ENCODE measurements at regions not wholly inside any gene's neighbourhood (a gene's known extent, or its start where the extent isn't known, plus 50 kb on each side); places are given as distances from the start of the nearest gene placed in this dataset.
A peak's percentile ranks its signal among the peaks of the same experiment; 100 is the strongest.

DNA sequence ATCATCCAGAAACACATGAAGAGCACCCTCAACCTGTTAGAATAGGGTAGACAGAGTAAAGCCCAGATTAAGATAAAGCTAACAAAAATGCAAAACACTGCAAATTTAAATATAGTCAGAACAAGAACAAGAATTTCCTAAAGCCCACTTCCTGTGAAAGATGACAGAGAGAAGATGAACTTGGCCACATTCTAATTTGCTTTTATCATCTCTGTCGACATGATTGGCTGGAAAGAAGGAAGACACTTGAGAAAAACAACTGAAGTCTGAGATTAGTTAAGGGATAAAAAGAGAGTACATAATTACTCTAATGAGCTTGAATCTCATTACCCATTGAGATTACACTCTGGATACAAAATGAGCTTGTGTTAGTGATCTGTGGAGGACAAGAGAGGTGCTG lies 537.6 kb downstream of the KLF5 start:
- DNase-seq (ENCODE audit: low read depth, low spot score): no peak

DNA sequence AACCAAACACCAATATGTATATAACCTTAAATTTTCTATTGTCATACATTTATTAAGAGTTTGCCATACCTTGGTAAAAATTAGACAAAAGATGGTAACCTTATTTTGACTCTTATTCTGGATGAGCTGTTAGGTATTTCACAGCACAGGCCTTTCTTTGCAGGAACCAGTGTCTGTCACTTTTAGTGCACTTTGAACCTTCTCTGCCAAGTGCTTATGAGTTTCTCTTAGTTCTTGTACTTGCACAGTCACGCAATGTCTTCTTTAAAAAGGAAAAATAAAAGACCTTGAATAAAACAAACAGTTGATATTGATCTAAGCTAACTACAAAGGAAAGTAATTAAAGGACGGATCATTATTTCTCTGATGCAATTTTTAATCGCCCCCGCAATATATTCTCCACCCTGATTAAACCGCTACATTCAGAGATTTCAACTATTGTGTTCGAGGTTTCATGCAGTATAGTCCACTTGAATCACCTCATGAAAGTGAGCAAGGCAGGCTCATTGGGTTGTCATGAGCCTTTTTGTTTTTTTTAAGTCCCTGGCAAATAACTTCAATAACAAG lies 534.5 kb downstream of the KLF5 start:
- in situ Hi-C loops (cut with HindIII; ENCODE audit: low pct_unique_long_range_greater_than_20kb, low sequenced_read_pairs): no loop called here

More for the DNA sequence above, 537.6 kb downstream of the KLF5 start:
- in situ Hi-C loops (cut with HindIII; ENCODE audit: low pct_unique_long_range_greater_than_20kb, low sequenced_read_pairs): no loop called here

DNA sequence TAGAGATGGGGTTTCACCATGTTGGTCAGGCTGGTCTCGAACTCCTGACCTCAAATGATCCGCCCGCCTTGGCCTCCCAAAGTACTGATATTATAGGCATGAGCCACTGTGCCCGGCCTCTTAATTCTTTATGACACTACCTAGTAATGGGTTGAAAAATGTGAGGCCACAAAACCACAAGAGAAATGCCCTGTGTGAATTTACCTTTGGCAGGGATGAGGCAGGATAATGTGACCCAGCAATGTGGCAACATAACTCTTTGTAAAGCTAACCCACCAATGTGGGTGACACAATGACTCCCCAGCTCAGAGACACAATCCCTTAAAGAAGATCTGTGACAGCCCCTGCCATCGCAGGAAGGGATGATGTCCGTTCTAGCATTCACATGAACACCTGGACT lies 533.1 kb downstream of the KLF5 start:
- DNase-seq (ENCODE audit: low read depth, low spot score): no peak
- in situ Hi-C loops (cut with HindIII; ENCODE audit: low pct_unique_long_range_greater_than_20kb, low sequenced_read_pairs): no loop called here

More for the DNA sequence above, 534.5 kb downstream of the KLF5 start:
- no peak for DNase-seq (ENCODE audit: low read depth, low spot score)

DNA sequence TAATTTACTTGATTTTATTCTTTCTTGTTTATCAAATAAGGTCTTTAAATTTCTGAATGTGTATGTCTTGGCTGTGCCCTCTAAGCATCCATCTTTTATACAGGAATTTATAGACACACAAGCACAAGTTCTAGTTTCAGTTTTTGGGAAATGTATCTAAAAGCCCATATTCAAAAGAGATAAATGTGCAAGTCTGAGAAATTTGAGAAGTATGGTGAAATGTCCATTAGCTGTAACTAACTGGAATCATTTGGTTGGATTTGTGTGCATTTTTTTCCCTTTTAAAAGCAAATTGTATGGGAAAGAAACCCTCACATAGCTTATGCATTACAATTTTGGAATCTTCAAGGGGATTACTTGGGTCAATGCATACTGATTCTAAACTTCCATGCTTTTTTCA lies 532.0 kb downstream of the KLF5 start:
- in situ Hi-C loops (cut with HindIII; ENCODE audit: low pct_unique_long_range_greater_than_20kb, low sequenced_read_pairs): no loop called here
- DNase-seq (ENCODE audit: low read depth, low spot score): no peak

DNA sequence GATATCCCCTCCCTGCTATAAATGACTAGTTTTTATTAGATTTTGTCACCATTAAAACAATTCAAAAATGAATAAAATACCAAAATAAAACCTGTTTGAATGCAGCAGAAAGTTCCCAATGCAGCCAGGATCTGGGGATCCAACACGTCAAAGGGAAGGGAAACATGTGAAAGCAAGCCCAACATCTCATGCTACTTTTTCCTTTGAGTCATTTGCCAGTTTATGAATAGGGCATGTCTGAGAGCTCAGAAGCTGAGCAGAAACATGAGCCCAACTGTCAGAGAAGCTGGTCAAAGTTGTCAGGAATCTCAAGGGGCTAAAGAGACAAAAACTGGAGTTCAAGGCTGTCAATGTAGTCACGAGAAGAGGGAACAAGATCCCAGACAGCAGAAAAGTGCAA lies 526.4 kb downstream of the KLF5 start:
- in situ Hi-C loops (cut with HindIII; ENCODE audit: low pct_unique_long_range_greater_than_20kb, low sequenced_read_pairs): no loop called here
- no peak for DNase-seq (ENCODE audit: low read depth, low spot score)

DNA sequence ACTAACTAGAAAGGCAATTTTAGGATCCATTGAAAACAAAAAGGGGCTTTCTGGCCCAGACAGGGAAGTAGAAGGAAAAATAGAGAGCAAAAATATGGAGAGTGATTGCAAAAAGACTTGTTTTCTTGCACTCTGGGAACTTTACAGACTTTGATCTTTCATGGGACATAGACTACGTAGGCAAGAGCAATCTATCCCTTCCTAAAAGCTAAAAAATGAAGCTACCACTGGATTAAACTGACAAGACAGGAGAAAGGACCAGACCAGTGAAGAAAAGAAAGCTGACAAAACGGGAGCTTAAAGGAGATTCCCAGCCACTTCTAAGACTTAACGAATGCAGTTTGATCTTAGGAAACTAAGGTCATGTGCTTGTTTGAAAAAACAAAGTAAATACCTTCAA lies 524.5 kb downstream of the KLF5 start:
- no peak for DNase-seq (ENCODE audit: low read depth, low spot score)
- in situ Hi-C loops (cut with HindIII; ENCODE audit: low pct_unique_long_range_greater_than_20kb, low sequenced_read_pairs): no loop called here

DNA sequence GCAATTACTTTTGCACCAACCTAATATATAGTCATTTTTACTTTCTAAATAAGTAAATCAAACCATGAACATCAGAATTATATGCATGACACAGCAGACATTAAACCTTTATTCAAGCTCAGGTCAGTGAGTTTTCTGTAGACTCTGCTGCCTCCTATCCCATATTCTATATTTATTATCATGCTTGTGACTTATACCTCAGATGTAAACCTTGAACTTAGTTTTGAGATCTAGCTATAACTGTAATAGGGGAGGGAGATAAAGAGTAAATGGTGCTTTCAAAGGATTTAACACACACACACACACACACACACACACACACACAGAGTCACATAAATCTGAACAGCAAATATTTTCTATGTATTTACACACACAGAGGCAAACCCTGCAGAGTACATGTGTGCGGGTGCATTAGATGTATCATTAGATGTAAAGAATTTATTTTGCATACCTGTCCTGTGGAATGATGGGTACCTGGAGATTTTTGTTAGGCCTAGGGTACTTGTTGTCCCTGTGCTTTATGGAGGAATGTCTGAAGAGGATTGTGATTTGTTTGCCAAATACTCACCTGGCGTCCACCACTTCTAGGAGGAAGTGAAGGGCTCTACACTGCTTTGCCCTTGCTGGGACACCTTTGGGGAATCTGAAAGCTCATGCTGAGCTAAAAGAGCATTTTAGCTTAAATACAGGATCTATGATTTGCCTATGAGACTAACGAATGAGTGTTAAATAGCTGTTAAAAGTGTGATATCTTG lies 521.9 kb downstream of the KLF5 start:
- in situ Hi-C loops (cut with HindIII; ENCODE audit: low pct_unique_long_range_greater_than_20kb, low sequenced_read_pairs): no loop called here
- DNase-seq (ENCODE audit: low read depth, low spot score): no peak

DNA sequence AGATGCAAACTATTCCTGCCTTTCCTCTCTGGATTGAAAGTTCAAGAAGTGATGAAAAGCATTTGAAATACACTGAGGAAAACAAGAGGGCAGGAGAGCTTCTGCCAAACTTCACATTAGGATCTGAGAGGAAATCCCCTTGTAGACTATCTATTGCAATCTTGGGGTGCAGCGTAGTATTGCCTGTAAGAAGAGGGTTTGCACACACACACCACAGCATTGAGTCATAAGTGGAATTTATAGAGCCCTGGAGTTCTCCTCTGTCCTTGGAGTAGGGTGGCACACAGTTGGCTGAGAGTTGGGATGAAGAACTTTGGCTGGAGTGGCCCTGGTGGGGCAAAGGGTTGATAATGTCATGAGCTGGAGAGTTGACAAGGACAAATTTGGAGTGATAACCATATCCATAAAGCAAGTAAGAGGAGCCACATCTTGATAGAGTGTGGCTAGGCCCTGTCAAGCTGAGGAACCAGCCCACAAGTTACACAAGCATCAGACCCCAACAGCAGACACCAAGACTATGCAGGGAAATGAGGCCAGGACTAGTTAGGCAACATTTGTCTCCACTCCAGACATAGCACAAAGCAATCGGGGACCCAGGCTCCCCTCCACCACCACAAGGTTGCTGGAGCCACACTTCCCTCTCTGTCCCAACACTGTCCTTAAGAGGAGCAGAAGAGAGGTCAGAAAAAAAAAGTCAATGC lies 520.9 kb downstream of the KLF5 start:
- no peak for DNase-seq (ENCODE audit: low read depth, low spot score)
- in situ Hi-C loops (cut with HindIII; ENCODE audit: low pct_unique_long_range_greater_than_20kb, low sequenced_read_pairs): no loop called here

DNA sequence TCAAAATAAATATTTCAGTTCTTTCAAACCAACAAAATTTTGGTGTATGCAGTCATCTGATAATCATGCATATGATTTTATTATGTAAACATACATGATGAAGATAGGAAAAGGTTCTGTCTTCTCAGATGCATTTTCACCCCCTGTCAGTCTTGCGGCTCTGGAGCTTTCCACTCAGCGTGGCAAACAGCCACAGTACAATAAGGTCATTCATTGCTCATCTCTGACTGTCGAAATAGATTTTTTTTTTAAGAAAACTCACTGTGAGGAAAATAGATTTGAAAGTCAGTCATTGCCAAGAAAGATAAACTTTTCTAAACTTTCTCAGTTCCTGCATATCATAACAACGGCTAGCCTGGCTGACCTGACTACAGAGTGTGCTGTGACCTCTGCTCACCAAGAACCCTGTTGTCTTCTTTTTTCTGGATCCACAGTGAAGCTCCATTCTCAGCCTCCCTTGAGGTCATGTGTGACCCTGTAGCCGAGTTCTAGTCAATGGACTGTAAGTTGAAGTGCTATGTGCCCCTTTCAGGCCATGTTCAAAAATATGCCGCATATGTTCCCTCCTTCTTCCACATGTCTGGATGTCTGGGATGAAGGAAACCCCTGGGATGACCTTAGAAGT lies 519.6 kb downstream of the KLF5 start:
- peak; percentile 40 for DNase-seq (ENCODE audit: low read depth, low spot score)
- in situ Hi-C loops (cut with HindIII; ENCODE audit: low pct_unique_long_range_greater_than_20kb, low sequenced_read_pairs): no loop called here

DNA sequence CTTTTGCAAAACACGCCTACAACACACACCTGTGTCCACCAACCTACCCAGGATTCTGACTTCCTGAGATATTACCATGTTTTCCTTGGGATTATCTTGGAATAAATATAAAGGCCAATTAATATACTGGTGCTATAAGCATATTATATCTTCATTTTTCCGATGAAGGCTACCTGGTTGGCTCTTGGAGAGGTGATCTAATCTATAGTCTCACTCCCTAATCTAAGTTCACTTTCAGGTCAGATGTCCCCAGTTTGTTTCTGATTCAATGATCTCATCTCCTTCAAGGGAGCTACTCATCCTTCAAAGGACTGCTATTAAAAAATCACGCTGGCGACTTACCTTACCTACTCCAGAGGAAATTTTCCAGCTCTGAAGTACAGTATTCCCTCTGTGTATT lies 517.5 kb downstream of the KLF5 start:
- no peak for DNase-seq (ENCODE audit: low read depth, low spot score)
- in situ Hi-C loops (cut with HindIII; ENCODE audit: low pct_unique_long_range_greater_than_20kb, low sequenced_read_pairs): no loop called here

DNA sequence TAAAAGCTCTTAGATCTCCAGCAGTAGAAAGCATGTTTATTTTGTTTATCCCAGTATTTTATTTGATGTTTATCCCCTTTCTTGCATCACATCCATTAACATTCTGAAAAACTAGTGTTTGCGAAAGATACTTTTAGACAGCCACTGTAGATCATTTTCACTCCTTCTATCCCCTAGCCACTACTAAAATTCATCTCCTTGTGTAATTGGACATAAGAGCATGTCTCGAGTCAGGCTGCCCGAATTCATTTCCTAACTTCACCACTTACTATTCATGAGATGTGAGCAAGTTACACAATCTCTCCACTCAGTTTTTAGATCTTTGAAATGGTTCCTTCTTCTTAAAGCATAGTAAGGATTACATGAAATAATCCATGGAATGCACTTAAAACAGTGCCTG lies 514.0 kb downstream of the KLF5 start:
- DNase-seq (ENCODE audit: low read depth, low spot score): no peak
- in situ Hi-C loops (cut with HindIII; ENCODE audit: low pct_unique_long_range_greater_than_20kb, low sequenced_read_pairs): no loop called here

DNA sequence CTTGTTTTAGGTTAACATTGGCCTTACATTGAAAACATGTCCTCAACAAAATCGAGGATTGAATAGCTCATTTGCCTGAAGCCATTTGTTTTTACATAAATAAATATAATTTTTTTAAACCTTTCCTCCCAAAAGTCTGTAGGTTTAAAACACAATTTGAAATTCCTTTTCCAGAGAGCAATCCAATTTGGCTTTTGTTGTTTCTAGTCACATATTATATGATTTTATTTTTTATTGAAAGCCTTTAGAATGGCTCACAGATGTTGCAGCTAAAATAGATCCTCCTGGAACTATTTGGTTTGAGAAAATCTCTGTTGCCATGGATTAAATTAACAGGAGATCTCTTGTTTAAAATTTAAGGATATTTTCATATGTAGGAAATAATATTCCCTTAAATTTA lies 512.6 kb downstream of the KLF5 start:
- DNase-seq (ENCODE audit: low read depth, low spot score): no peak
- in situ Hi-C loops (cut with HindIII; ENCODE audit: low pct_unique_long_range_greater_than_20kb, low sequenced_read_pairs): no loop called here

DNA sequence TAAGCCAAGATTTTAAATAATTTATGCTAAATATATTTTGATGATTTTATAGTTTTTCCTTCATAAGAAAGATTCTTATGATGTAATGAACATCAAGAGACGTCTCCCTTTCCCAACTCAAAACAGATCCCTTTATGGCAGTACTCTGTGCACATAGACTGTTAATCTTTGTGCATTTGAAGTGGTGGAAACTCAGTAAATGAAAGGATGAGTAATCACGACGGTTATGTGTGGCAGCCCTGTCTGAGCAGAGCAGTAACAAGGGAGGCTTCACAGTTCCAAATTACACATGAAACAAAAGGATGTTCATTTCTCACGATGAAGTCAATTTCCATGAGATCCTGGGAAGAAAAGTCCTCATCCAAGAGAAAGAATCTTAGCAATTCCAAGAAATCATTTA lies 498.1 kb downstream of the KLF5 start:
- peak; percentile 93 for DNase-seq (ENCODE audit: low read depth, low spot score)

DNA sequence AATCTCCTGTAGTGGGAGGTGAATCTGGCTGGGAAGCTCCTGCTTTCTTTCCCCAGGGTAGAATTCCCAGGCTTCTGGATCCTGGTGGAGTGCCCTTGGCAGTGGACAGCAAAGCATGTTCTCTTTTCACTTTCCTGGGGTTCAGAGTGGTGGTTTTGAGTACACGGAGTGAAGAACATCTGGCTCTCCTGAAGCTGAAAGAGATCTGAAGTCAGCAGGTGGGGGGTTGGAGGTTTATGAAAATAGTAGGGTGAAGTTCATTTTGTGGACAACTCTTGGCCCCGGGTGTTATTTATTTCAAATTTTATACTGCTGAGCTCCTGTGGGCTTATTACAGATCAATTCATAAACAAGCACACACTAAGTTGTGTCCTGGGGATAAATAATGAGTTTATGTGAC lies 497.3 kb downstream of the KLF5 start:
- no peak for DNase-seq (ENCODE audit: low read depth, low spot score)
- in situ Hi-C loops (cut with HindIII; ENCODE audit: low pct_unique_long_range_greater_than_20kb, low sequenced_read_pairs): no loop called here

More for the DNA sequence above, 498.1 kb downstream of the KLF5 start:
- in situ Hi-C loops (cut with HindIII; ENCODE audit: low pct_unique_long_range_greater_than_20kb, low sequenced_read_pairs): no loop called here

DNA sequence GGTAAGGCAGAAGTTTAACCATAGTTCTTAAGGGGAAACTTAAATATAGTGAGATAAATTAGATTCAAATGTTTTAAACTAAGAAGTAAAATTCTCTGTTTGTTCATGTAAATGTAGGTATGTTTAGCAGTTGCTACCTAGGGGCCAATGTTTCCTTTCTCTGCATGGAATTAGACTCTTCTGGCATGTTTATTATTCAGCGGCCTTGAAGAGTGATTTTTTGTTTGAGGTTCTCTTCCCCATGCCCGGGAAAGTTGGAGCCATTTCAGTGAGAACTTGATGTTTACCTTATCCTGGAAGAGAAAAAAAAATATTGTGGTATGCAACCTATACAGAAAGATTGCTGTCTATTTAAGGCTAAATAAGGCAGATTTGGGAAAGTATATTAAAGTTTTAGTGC lies 492.9 kb downstream of the KLF5 start:
- in situ Hi-C loops (cut with HindIII; ENCODE audit: low pct_unique_long_range_greater_than_20kb, low sequenced_read_pairs): no loop called here
- DNase-seq (ENCODE audit: low read depth, low spot score): no peak

DNA sequence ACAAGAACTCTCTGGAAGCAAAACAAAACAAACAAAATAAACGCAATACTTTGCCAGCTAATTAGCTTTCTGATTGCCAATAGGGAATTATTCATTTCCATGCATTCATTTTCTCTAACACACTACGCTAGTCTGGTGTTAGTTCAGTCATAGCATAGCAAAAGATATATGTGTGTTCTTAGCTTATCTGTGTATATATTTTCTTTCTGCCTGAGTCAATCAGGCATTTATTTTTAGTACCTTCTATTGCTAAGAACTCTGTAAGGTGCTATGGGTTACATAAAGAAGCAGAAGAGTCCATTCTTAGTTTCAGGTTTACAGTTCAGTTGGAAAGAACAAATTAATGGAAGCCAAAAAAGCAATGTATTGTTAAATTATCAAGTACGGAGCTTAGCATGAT lies 490.9 kb downstream of the KLF5 start:
- in situ Hi-C loops (cut with HindIII; ENCODE audit: low pct_unique_long_range_greater_than_20kb, low sequenced_read_pairs): no loop called here
- DNase-seq (ENCODE audit: low read depth, low spot score): no peak

DNA sequence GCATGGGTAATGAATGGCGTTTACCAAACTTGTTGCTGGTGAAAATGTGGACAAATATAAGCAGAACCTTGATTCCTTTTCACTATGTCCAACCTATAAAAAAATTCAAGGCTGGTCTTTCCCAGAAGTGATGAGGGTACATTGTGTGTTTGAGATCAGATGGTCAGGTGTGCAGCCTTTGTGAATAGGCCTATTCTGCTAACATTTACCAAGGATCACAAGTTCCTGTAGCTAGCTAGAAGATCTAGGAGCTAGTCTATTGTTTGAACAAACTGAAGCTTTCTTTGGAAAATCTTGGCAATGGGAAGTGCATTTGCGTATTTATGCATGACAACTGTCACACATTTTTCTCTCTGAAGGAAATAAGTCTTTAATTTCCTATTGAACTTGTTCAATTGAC lies 489.6 kb downstream of the KLF5 start:
- DNase-seq (ENCODE audit: low read depth, low spot score): peak; percentile 75
- in situ Hi-C loops (cut with HindIII; ENCODE audit: low pct_unique_long_range_greater_than_20kb, low sequenced_read_pairs): no loop called here

DNA sequence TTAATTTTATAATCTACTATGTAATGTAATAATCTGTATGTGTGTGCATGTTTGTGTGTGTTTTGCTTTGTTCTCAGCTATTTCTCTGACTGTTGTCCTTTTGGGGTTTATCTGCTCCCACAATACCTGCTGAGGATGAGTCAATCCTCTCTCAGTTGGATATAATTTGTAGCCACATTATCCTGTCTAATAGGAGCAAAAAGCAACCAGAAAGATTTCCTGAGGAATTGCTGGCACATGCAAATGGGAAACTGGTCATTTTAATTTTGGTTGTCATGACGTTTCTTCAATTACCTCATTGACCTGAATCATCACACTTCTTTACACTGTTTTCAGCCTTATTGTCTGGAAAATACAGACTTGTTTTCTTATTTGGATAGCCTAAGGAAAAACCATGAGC lies 488.4 kb downstream of the KLF5 start:
- DNase-seq (ENCODE audit: low read depth, low spot score): no peak
- in situ Hi-C loops (cut with HindIII; ENCODE audit: low pct_unique_long_range_greater_than_20kb, low sequenced_read_pairs): no loop called here

DNA sequence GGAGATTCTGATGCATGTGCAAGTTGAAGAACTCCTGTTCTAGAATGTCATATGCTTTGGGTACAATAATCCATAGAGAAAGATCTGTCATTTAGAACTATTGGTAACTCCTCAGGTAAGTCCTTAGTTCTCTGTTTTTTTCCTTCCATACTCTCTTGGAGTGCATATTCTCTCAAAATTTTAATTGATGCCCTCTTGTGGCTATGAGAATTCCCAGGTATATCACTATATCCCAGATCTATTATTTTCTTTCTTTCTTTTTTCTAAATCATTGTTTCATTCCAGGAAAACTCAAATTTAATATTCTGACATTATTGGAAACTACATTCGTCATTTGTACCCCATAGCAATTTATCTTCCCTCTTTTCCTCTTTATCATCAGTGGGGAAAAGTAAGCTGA lies 485.4 kb downstream of the KLF5 start:
- DNase-seq (ENCODE audit: low read depth, low spot score): no peak
- in situ Hi-C loops (cut with HindIII; ENCODE audit: low pct_unique_long_range_greater_than_20kb, low sequenced_read_pairs): no loop called here
